SK-N-SH treated with all-trans-retinoic acid at 6 μM for 48 hours (cell line): ENCODE measurements at regions not wholly inside any gene's neighbourhood (a gene's known extent, or its start where the extent isn't known, plus 50 kb on each side); places are given as distances from the start of the nearest gene placed in this dataset.

Experiments
- CSDC2 ChIP-seq: fragments of 250-450 bp; sonication (Bioruptor Pico); IDR thresholded peaks from 2 replicates; pipeline ENCODE4 v1.5.0; 2020; ENCODE audit warnings: mild to moderate bottlenecking, moderate library complexity
- GLIS3 ChIP-seq: fragments of 250-450 bp; sonication (Bioruptor Pico); IDR thresholded peaks from 2 replicates; pipeline ENCODE4 v1.5.0; 2020; ENCODE audit warnings: mild to moderate bottlenecking, moderate library complexity
- OSR1 ChIP-seq: fragments of 250-450 bp; sonication (Bioruptor Pico); IDR thresholded peaks from 2 replicates; pipeline ENCODE4 v1.8.0; 2022; ENCODE audit warnings: moderate library complexity, mild to moderate bottlenecking, inconsistent platforms
- PPARA ChIP-seq: fragments of 250-450 bp; sonication (Bioruptor Pico); IDR thresholded peaks from 2 replicates; pipeline ENCODE4 v1.5.0; 2020; ENCODE audit warnings: mild to moderate bottlenecking, borderline replicate concordance
- RARB ChIP-seq: fragments of 250-450 bp; sonication (Bioruptor Pico); IDR thresholded peaks from 2 replicates; pipeline ENCODE4 v1.8.0; 2021; ENCODE audit warnings: mild to moderate bottlenecking, moderate library complexity
- SNAI2 ChIP-seq: fragments of 250-450 bp; sonication (Bioruptor Pico); IDR thresholded peaks from 2 replicates; pipeline ENCODE4 v1.5.0; 2020; ENCODE audit warnings: mild to moderate bottlenecking, moderate library complexity
- TSHZ2 ChIP-seq: fragments of 250-450 bp; sonication (Bioruptor Pico); IDR thresholded peaks from 2 replicates; pipeline ENCODE4 v1.5.0; 2020; ENCODE audit warnings: mild to moderate bottlenecking, moderate library complexity
- ZFP30 ChIP-seq: fragments of 450-650 bp; formaldehyde crosslinking; IDR thresholded peaks from 2 replicates; pipeline ENCODE4 v1.5.0; 2022; ENCODE audit warnings: mild to moderate bottlenecking, moderate library complexity
- ZNF70 ChIP-seq: fragments of 450-650 bp; formaldehyde crosslinking; IDR thresholded peaks from 2 replicates; pipeline ENCODE4 v1.5.0; 2020; ENCODE audit warnings: mild to moderate bottlenecking, moderate library complexity
- TF ChIP-seq, protein P1 (sequence below): fragments of 250-450 bp; sonication (Bioruptor Pico); IDR thresholded peaks from 2 replicates; pipeline ENCODE4 v1.8.0; 2020; ENCODE audit warnings: mild to moderate bottlenecking, moderate library complexity, borderline replicate concordance
- TF ChIP-seq, protein P2 (sequence below): fragments of 250-450 bp; sonication (Bioruptor Pico); IDR thresholded peaks from 2 replicates; pipeline ENCODE4 v1.8.0; 2021; ENCODE audit warnings: low read depth, mild to moderate bottlenecking, moderate library complexity, borderline replicate concordance

- TF ChIP-seq CSDC2 (CRISPR knock-in tag) (no peak), OSR1 (no peak), RARB (CRISPR knock-in tag) (no peak), TSHZ2 (CRISPR knock-in tag) (no peak), SNAI2 (CRISPR knock-in tag) (no peak), PPARA (CRISPR knock-in tag) (no peak), ZNF70 (CRISPR knock-in tag) (no peak), GLIS3 (CRISPR knock-in tag) (no peak), ZFP30 (no peak)
- TF ChIP-seq, protein P1, sequence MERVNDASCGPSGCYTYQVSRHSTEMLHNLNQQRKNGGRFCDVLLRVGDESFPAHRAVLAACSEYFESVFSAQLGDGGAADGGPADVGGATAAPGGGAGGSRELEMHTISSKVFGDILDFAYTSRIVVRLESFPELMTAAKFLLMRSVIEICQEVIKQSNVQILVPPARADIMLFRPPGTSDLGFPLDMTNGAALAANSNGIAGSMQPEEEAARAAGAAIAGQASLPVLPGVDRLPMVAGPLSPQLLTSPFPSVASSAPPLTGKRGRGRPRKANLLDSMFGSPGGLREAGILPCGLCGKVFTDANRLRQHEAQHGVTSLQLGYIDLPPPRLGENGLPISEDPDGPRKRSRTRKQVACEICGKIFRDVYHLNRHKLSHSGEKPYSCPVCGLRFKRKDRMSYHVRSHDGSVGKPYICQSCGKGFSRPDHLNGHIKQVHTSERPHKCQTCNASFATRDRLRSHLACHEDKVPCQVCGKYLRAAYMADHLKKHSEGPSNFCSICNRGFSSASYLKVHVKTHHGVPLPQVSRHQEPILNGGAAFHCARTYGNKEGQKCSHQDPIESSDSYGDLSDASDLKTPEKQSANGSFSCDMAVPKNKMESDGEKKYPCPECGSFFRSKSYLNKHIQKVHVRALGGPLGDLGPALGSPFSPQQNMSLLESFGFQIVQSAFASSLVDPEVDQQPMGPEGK (CRISPR knock-in tag) = no peak
- TF ChIP-seq, protein P2, sequence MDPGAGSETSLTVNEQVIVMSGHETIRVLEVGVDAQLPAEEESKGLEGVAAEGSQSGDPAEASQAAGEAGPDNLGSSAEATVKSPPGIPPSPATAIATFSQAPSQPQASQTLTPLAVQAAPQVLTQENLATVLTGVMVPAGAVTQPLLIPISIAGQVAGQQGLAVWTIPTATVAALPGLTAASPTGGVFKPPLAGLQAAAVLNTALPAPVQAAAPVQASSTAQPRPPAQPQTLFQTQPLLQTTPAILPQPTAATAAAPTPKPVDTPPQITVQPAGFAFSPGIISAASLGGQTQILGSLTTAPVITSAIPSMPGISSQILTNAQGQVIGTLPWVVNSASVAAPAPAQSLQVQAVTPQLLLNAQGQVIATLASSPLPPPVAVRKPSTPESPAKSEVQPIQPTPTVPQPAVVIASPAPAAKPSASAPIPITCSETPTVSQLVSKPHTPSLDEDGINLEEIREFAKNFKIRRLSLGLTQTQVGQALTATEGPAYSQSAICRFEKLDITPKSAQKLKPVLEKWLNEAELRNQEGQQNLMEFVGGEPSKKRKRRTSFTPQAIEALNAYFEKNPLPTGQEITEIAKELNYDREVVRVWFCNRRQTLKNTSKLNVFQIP = no peak
These were observed 991.7 kb downstream of the CDH11 start for GRCh38 chr16:64130140-64130539.
